Astrocyte (in vitro differentiated cells and primary cell): ENCODE measurements at regions not wholly inside any gene's neighbourhood (a gene's known extent, or its start where the extent isn't known, plus 50 kb on each side); places are given as distances from the start of the nearest gene placed in this dataset.

ENCODE experiments used
- DNase-seq: peaks from one replicate; pipeline ENCODE4 v3.0.0-alpha.2; 2010; ENCODE audit warnings: low read depth
- FAIRE-seq: peaks from 2 replicates; lab custom pipeline; 2011; peaks lifted over from hg19 to GRCh38; lab: Jason Lieb, UNC
- H2AFZ ChIP-seq: 2 replicates; pipeline ENCODE4 v1.6.0; 2012; ENCODE audit warnings: low read depth, low read length, inconsistent platforms
- H3K27ac ChIP-seq: 2 replicates; pipeline ENCODE4 v1.5.1; 2011; ENCODE audit warnings: low read depth, low read length, inconsistent platforms
- H3K27me3 ChIP-seq: 2 replicates; pipeline ENCODE4 v1.6.0; 2011; ENCODE audit warnings: low read length, inconsistent platforms; ENCODE audit not compliant: insufficient read depth
- H3K36me3 ChIP-seq: 2 replicates; pipeline ENCODE4 v1.5.1; 2011; ENCODE audit warnings: low read length, inconsistent platforms; ENCODE audit not compliant: insufficient read depth
- H3K4me1 ChIP-seq: 2 replicates; pipeline ENCODE4 v1.5.1; 2011; ENCODE audit warnings: low read length, inconsistent platforms; ENCODE audit not compliant: insufficient read depth
- H3K4me2 ChIP-seq: 2 replicates; pipeline ENCODE4 v1.6.0; 2012; ENCODE audit warnings: low read length, inconsistent platforms
- H3K4me3 ChIP-seq: 2 replicates; pipeline ENCODE4 v1.5.1; 2011; ENCODE audit warnings: low read depth, mild to moderate bottlenecking, low read length, inconsistent platforms; ENCODE audit not compliant: insufficient read depth
- H3K79me2 ChIP-seq: 2 replicates; pipeline ENCODE4 v1.6.0; 2012; ENCODE audit warnings: mild to moderate bottlenecking, low read length, inconsistent platforms; ENCODE audit not compliant: insufficient read depth
- H3K9ac ChIP-seq: 2 replicates; pipeline ENCODE4 v1.6.0; 2012; ENCODE audit warnings: mild to moderate bottlenecking, low read length, inconsistent platforms
- H3K9me3 ChIP-seq: 2 replicates; pipeline ENCODE4 v1.5.1; 2012; ENCODE audit warnings: low read depth, mild to moderate bottlenecking, low read length, inconsistent platforms; ENCODE audit not compliant: insufficient read depth
- H4K20me1 ChIP-seq: 2 replicates; pipeline ENCODE4 v1.6.0; 2012; ENCODE audit warnings: low read length, inconsistent platforms; ENCODE audit not compliant: insufficient read depth
- H3K27ac Mint-ChIP-seq: one replicate; pipeline ENCODE4 v1.8.0; 2021; ENCODE audit warnings: mild to moderate bottlenecking, mixed read lengths; ENCODE audit not compliant: unreplicated experiment
- H3K27me3 Mint-ChIP-seq: one replicate; pipeline ENCODE4 v1.8.0; 2021; ENCODE audit warnings: low read depth, mixed read lengths; ENCODE audit not compliant: unreplicated experiment
- H3K36me3 Mint-ChIP-seq: one replicate; pipeline ENCODE4 v1.8.0; 2021; ENCODE audit warnings: low read depth, mixed read lengths; ENCODE audit not compliant: unreplicated experiment
- H3K4me1 Mint-ChIP-seq: one replicate; pipeline ENCODE4 v1.8.0; 2021; ENCODE audit warnings: low read depth, mixed read lengths; ENCODE audit not compliant: unreplicated experiment
- H3K4me3 Mint-ChIP-seq: one replicate; pipeline ENCODE4 v1.8.0; 2021; ENCODE audit warnings: mild to moderate bottlenecking, moderate library complexity, mixed read lengths; ENCODE audit not compliant: unreplicated experiment
- H3K9me3 Mint-ChIP-seq: one replicate; pipeline ENCODE4 v1.8.0; 2021; ENCODE audit warnings: mild to moderate bottlenecking, mixed read lengths; ENCODE audit not compliant: unreplicated experiment
- EZH2 ChIP-seq: IDR thresholded peaks from 2 replicates; pipeline ENCODE4 v1.6.1; 2012; ENCODE audit warnings: mild to moderate bottlenecking, low read length, inconsistent platforms; ENCODE audit not compliant: insufficient read depth
- TF ChIP-seq, protein P1 (sequence below): IDR thresholded peaks from 2 replicates; pipeline ENCODE4 v1.5.1; 2011; ENCODE audit warnings: low read depth, mild to moderate bottlenecking, inconsistent platforms, low read length, moderate library complexity; ENCODE audit not compliant: insufficient read depth

DNA sequence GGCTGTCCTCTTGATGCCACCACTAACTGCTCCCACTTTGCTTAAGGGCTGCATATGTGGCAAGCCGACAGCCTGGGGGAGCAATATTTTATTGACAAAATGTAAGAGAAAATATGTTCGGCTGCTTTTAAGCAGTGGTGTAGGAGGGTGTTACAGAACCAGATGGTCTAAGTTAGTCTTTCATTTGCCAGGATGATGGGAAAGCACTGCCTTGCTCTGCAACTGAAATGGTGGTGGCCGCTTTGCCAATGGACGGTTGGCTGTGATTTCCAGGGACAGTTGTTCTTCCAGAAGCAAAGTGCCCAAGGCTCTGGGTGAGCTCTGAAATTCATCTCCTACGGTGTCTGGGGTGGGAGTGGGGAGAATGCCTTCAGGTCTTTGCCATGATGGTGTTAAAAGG, 469.3 kb downstream of the TOX3 start:
- H3K36me3 Mint-ChIP-seq: no peaks in the 10 kb centered on the region
- TF ChIP-seq EZH2: no peak
- TF ChIP-seq, protein P1, sequence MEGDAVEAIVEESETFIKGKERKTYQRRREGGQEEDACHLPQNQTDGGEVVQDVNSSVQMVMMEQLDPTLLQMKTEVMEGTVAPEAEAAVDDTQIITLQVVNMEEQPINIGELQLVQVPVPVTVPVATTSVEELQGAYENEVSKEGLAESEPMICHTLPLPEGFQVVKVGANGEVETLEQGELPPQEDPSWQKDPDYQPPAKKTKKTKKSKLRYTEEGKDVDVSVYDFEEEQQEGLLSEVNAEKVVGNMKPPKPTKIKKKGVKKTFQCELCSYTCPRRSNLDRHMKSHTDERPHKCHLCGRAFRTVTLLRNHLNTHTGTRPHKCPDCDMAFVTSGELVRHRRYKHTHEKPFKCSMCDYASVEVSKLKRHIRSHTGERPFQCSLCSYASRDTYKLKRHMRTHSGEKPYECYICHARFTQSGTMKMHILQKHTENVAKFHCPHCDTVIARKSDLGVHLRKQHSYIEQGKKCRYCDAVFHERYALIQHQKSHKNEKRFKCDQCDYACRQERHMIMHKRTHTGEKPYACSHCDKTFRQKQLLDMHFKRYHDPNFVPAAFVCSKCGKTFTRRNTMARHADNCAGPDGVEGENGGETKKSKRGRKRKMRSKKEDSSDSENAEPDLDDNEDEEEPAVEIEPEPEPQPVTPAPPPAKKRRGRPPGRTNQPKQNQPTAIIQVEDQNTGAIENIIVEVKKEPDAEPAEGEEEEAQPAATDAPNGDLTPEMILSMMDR: no peak
- H3K27ac ChIP-seq: no peak overlapping the region
- no peak overlapping the region for H3K4me2 ChIP-seq
- H3K4me3 ChIP-seq: no peak overlapping the region
- no peak overlapping the region for H3K4me3 Mint-ChIP-seq
- no peaks in the 10 kb centered on the region for H4K20me1 ChIP-seq
- FAIRE-seq (no peak), DNase-seq (no peak)
- no peaks in the 10 kb centered on the region for H3K36me3 ChIP-seq
- no peaks in the 10 kb centered on the region for H3K27me3 Mint-ChIP-seq
- H3K9me3 Mint-ChIP-seq: no peaks in the 10 kb centered on the region
- H2AFZ ChIP-seq: no peak overlapping the region
- no peaks in the 10 kb centered on the region for H3K4me1 Mint-ChIP-seq
- H3K79me2 ChIP-seq: no peaks in the 10 kb centered on the region
- no peak overlapping the region for H3K9ac ChIP-seq
- H3K4me1 ChIP-seq: no peaks in the 10 kb centered on the region
- H3K9me3 ChIP-seq: no peaks in the 10 kb centered on the region
- H3K27ac Mint-ChIP-seq: no peak overlapping the region
- no peaks in the 10 kb centered on the region for H3K27me3 ChIP-seq

DNA sequence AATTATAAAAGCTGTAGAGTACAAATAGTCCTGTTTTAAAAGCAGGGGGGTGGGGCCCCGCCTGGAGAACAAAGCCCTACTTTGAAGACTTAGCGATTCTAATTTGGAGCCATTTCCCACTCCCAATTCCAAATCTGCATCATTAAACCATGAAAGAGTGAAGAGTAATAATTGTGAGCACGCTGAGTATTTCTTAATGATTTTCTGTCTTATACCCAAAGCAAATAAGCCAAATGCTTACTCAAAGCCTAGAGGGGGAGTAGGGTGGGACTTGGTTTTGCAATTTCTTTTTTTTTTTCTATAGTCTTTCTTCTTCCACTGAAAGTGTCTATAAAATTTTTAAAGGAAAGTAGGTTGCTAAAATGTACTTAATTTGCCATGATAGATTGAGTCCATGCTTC, 470.1 kb downstream of the TOX3 start:
- FAIRE-seq: no peak
- Mint-ChIP-seq H3K9me3 (no peaks in the 10 kb centered on the region), H3K36me3 (no peaks in the 10 kb centered on the region), H3K27ac (no peak overlapping the region), H3K4me1 (no peaks in the 10 kb centered on the region), H3K4me3 (no peak overlapping the region), H3K27me3 (no peaks in the 10 kb centered on the region)
- Histone ChIP-seq H3K27me3 (no peaks in the 10 kb centered on the region), H3K4me3 (no peak overlapping the region), H3K4me2 (no peak overlapping the region), H3K36me3 (no peaks in the 10 kb centered on the region), H3K9me3 (no peaks in the 10 kb centered on the region), H2AFZ (no peak overlapping the region), H3K79me2 (no peaks in the 10 kb centered on the region), H4K20me1 (no peaks in the 10 kb centered on the region), H3K9ac (no peak overlapping the region), H3K27ac (no peak overlapping the region), H3K4me1 (no peaks in the 10 kb centered on the region)
- DNase-seq: no peak
- TF ChIP-seq, protein P1: no peak
- TF ChIP-seq EZH2: no peak

DNA sequence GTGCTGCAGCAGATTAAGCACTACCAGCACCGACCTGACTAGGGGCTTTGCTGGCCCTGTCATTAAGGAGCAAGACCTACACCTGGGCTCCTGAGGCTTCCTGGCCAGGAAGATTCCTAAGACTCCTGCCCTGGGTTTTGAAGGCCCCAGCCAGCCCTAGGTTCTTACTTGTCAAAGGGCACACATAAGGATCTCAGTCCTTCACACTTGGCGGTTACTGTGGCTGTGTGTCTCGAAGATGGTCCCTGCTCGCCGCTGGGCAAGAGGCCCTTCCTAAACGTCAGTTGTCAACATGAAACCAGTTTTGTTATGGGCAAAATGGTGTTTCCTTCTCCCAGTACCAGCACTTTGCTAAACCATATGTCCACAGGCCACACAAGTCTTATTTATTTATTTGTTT, 470.6 kb downstream of the TOX3 start:
- H3K36me3 ChIP-seq: no peaks in the 10 kb centered on the region
- H3K4me3 ChIP-seq: no peak overlapping the region
- no peak overlapping the region for H3K4me3 Mint-ChIP-seq
- no peak for DNase-seq
- H3K9ac ChIP-seq: no peak overlapping the region
- no peaks in the 10 kb centered on the region for H3K27me3 Mint-ChIP-seq
- no peak overlapping the region for H3K4me2 ChIP-seq
- no peaks in the 10 kb centered on the region for H3K27me3 ChIP-seq
- no peak for TF ChIP-seq EZH2
- TF ChIP-seq, protein P1: no peak
- H3K36me3 Mint-ChIP-seq: no peaks in the 10 kb centered on the region
- H3K9me3 ChIP-seq: no peaks in the 10 kb centered on the region
- H3K27ac ChIP-seq: no peak overlapping the region
- no peaks in the 10 kb centered on the region for H3K4me1 ChIP-seq
- FAIRE-seq: no peak
- no peaks in the 10 kb centered on the region for H3K79me2 ChIP-seq
- no peaks in the 10 kb centered on the region for H3K9me3 Mint-ChIP-seq
- H3K27ac Mint-ChIP-seq: no peak overlapping the region
- H4K20me1 ChIP-seq: no peaks in the 10 kb centered on the region
- H3K4me1 Mint-ChIP-seq: no peaks in the 10 kb centered on the region
- no peak overlapping the region for H2AFZ ChIP-seq
